K562 (cell line): ENCODE measurements at regions not wholly inside any gene's neighbourhood (a gene's known extent, or its start where the extent isn't known, plus 50 kb on each side); places are given as distances from the start of the nearest gene placed in this dataset.

ENCODE experiments used
- ATAC-seq: fragments of 200-7000 bp; cut with Tn5 transposase; 3 replicates; pipeline ENCODE4 v1.9.1; 2020; ENCODE audit warnings: moderate library complexity
- BruUV-seq: library from RNA; stranded (reverse); fragments of 400-500 nt; replicated peaks from 2 replicates; lab custom pipeline; 2021; lab: Mats Ljungman, UMichigan
- CTCF ChIA-PET: fragments of 300-600 bp; formaldehyde crosslinking; extraction: SDS; loops from one replicate; lab custom pipeline; 2021; ENCODE audit warnings: low intra/inter-chr PET ratio; lab: Yijun Ruan, JAX
- POLR2A ChIA-PET: fragments of 300-600, 350-650 bp; sonication (Branson Sonifier 250); formaldehyde crosslinking; extraction: SDS; loops from one replicate; lab custom pipeline; 2021; ENCODE audit warnings: antibody characterized with exemption, inconsistent platforms; lab: Yijun Ruan, JAX
- DNase-seq, 4 experiments: peaks; one replicate each; pipeline versions ENCODE4 v3.0.0 to v3.0.0-alpha.2; 2011 to 2018; ENCODE audit warnings: low spot score in 3 of 4, mixed read lengths in 3 of 4; ENCODE audit errors: extremely low read depth in 1 of 4
- FAIRE-seq: peaks from 2 replicates; lab custom pipeline; 2011; peaks lifted over from hg19 to GRCh38; lab: Jason Lieb, UNC
- H2AFZ ChIP-seq: 2 replicates; pipeline ENCODE4 v1.6.0; 2011; ENCODE audit warnings: low read depth, low read length, control low read depth, inconsistent platforms
- H3K27ac ChIP-seq: fragments of 200-600 bp; 3 replicates; pipeline ENCODE4 v1.8.0; 2011; ENCODE audit warnings: low read depth, mild to moderate bottlenecking, control low read depth, inconsistent platforms, low read length, moderate library complexity, mixed read lengths; ENCODE audit errors: extremely low read depth
- H3K27me3 ChIP-seq, 2 experiments: fragments of 300-600 bp in 1 of 2; 2 replicates in 1 of 2; 3 replicates in 1 of 2; pipeline versions ENCODE4 v1.6.0 to v1.8.0; 2011; ENCODE audit warnings: inconsistent platforms in 2 of 2, low read length in 2 of 2, mild to moderate bottlenecking in 1 of 2, mixed read lengths in 1 of 2, moderate library complexity in 1 of 2; ENCODE audit not compliant: control insufficient read depth in 2 of 2, insufficient read depth in 2 of 2
- H3K36me3 ChIP-seq: fragments of 300-600 bp; 3 replicates; pipeline ENCODE4 v1.8.0; 2011; ENCODE audit warnings: mild to moderate bottlenecking, low read length, inconsistent platforms; ENCODE audit not compliant: control insufficient read depth, insufficient read depth
- H3K4me1 ChIP-seq, 2 experiments: fragments of 200-600 bp in 1 of 2; replicated peaks in 1 of 2; 2 replicates in 1 of 2; 3 replicates in 1 of 2; pipeline versions ENCODE4 v1.5.1 to v1.8.0; 2011; ENCODE audit warnings: inconsistent platforms in 2 of 2, low read length in 2 of 2, mild to moderate bottlenecking in 1 of 2, mixed read lengths in 1 of 2, moderate library complexity in 1 of 2; ENCODE audit not compliant: control insufficient read depth in 2 of 2, insufficient read depth in 2 of 2
- H3K4me2 ChIP-seq: 2 replicates; pipeline ENCODE4 v1.6.1; 2011; ENCODE audit warnings: low read length, control low read depth, inconsistent platforms, mixed read lengths; ENCODE audit not compliant: insufficient read depth
- H3K4me3 ChIP-seq: fragments of 200-600 bp; sonication (generic), shearing (Covaris generic); 2 replicates; pipeline ENCODE4 v1.5.1; 2016; ENCODE audit warnings: control low read depth, inconsistent platforms
- H3K79me2 ChIP-seq: fragments of 200-600 bp; 3 replicates; pipeline ENCODE4 v1.8.0; 2011; ENCODE audit warnings: low read length, inconsistent platforms; ENCODE audit not compliant: control insufficient read depth, insufficient read depth
- H3K9ac ChIP-seq, 2 experiments: 2 replicates each; pipeline versions ENCODE4 v1.6.0 to v1.6.1; 2011; ENCODE audit warnings: low read depth in 2 of 2, low read length in 2 of 2, control low read depth in 1 of 2, inconsistent platforms in 1 of 2, mild to moderate bottlenecking in 1 of 2, mixed read lengths in 1 of 2; ENCODE audit not compliant: insufficient read depth in 1 of 2
- H3K9me1 ChIP-seq: one replicate; pipeline ENCODE4 v1.6.0; 2011; ENCODE audit warnings: inconsistent platforms, mild to moderate bottlenecking, low read length, moderate library complexity; ENCODE audit not compliant: control insufficient read depth, insufficient read depth
- H3K9me3 ChIP-seq: replicated peaks from 2 replicates; pipeline ENCODE4 v1.5.1; 2011; ENCODE audit warnings: low read depth, low read length, inconsistent platforms; ENCODE audit not compliant: control insufficient read depth, insufficient read depth
- H4K20me1 ChIP-seq: replicated peaks from 2 replicates; pipeline ENCODE4 v1.6.1; 2011; ENCODE audit warnings: low read length, inconsistent platforms, mixed read lengths; ENCODE audit not compliant: control insufficient read depth, insufficient read depth
- CBFB ChIP-seq: sonication (generic); formaldehyde crosslinking; IDR thresholded peaks from 2 replicates; pipeline ENCODE4 v1.4.0; 2020; ENCODE audit warnings: mild to moderate bottlenecking, missing genetic modification reagents
- CREBBP ChIP-seq: IDR thresholded peaks from one replicate; pipeline ENCODE4 v1.6.1; 2012; ENCODE audit warnings: low read depth, mild to moderate bottlenecking, control low read depth, inconsistent platforms, low read length
- JUN ChIP-seq, 2 experiments: sonication (generic) in 1 of 2; formaldehyde crosslinking in 1 of 2; IDR thresholded peaks; 2 replicates each; pipeline versions ENCODE4 v1.6.1 to v1.8.0; 2012 to 2022; ENCODE audit warnings: borderline replicate concordance in 2 of 2, mild to moderate bottlenecking in 2 of 2, improper control_type of control experiment in 1 of 2, low read depth in 1 of 2, low read length in 1 of 2, missing genetic modification reagents in 1 of 2
- NCOA6 ChIP-seq: fragments of 450-650 bp; IDR thresholded peaks from 2 replicates; pipeline ENCODE4 v1.6.1; 2017; ENCODE audit warnings: mild to moderate bottlenecking
- NFYB ChIP-seq: IDR thresholded peaks from 2 replicates; pipeline ENCODE4 v1.6.1; 2011; ENCODE audit warnings: mild to moderate bottlenecking, moderate library complexity; ENCODE audit not compliant: insufficient read length; ENCODE audit errors: extremely low read depth
- NR2F6 ChIP-seq: fragments of 450-650 bp; formaldehyde crosslinking; IDR thresholded peaks from 2 replicates; pipeline ENCODE4 v1.4.0; 2020; ENCODE audit warnings: mild to moderate bottlenecking
- SAFB2 ChIP-seq: fragments of 200-400 bp; formaldehyde crosslinking; IDR thresholded peaks from 2 replicates; pipeline ENCODE4 v1.6.1; 2018; ENCODE audit warnings: borderline replicate concordance, low read length, low read depth, moderate library complexity; ENCODE audit not compliant: severe bottlenecking
- TARDBP ChIP-seq: fragments of 450-650 bp; IDR thresholded peaks from 2 replicates; pipeline ENCODE4 v1.6.1; 2016
- THRAP3 ChIP-seq: fragments of 450-650 bp; IDR thresholded peaks from 2 replicates; pipeline ENCODE4 v1.6.1; 2016; ENCODE audit warnings: mild to moderate bottlenecking, inconsistent platforms, borderline replicate concordance
- ZBTB8A ChIP-seq: fragments of 450-650 bp; IDR thresholded peaks from 2 replicates; pipeline ENCODE4 v1.6.1; 2018; ENCODE audit warnings: mild to moderate bottlenecking, moderate library complexity; ENCODE audit not compliant: partially characterized antibody
- ZC3H11A ChIP-seq: IDR thresholded peaks from 2 replicates; pipeline ENCODE4 v1.6.1; 2012; ENCODE audit warnings: low read depth, low read length, improper control_type of control experiment
- ZNF24 ChIP-seq: fragments of 450-650 bp; IDR thresholded peaks from 2 replicates; pipeline ENCODE4 v1.6.1; 2016
- ZNF717 ChIP-seq: fragments of 250-450 bp; sonication (Bioruptor Pico); IDR thresholded peaks from 2 replicates; pipeline ENCODE4 v1.5.0; 2021
- in situ Hi-C: fragments of 300-500 bp; cut with MboI; formaldehyde crosslinking; loops from 4 replicates; pipeline ENCODE4 v1.15.0; 2018; ENCODE audit warnings: inconsistent platforms, mixed read lengths
- intact Hi-C: fragments of 100-400 bp; cut with micrococcal nuclease; formaldehyde crosslinking; loops from 2 replicates; pipeline ENCODE4 v1.14.2; 2022
- TF ChIP-seq, protein P1 (sequence below): fragments of 450-650 bp; IDR thresholded peaks from 2 replicates; pipeline ENCODE4 v1.6.1; 2016; ENCODE audit warnings: low read depth
- TF ChIP-seq, protein P2 (sequence below): fragments of 450-650 bp; IDR thresholded peaks from 2 replicates; pipeline ENCODE4 v1.6.1; 2016

DNA sequence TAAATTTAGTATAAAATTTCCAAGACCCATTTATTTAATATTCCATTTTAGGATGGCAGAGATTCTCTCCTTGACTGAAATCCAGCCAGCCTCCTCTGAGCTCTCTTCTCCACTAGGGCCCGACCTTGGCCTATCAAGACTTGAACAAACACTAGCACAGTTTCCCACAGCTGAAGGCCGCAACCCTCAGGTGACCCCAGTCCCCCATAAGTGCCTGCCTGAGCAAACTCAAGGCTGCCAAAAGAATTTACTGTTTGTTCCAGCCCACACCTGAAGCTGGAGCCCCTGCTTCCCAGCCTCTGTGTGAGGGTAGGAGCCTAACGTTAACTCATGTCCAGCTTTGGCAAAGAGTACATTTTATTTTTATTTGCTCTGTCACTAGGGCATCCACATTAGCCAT is 629.0 kb upstream of the ZFP42 start (continued):
- TF ChIP-seq, protein P1, sequence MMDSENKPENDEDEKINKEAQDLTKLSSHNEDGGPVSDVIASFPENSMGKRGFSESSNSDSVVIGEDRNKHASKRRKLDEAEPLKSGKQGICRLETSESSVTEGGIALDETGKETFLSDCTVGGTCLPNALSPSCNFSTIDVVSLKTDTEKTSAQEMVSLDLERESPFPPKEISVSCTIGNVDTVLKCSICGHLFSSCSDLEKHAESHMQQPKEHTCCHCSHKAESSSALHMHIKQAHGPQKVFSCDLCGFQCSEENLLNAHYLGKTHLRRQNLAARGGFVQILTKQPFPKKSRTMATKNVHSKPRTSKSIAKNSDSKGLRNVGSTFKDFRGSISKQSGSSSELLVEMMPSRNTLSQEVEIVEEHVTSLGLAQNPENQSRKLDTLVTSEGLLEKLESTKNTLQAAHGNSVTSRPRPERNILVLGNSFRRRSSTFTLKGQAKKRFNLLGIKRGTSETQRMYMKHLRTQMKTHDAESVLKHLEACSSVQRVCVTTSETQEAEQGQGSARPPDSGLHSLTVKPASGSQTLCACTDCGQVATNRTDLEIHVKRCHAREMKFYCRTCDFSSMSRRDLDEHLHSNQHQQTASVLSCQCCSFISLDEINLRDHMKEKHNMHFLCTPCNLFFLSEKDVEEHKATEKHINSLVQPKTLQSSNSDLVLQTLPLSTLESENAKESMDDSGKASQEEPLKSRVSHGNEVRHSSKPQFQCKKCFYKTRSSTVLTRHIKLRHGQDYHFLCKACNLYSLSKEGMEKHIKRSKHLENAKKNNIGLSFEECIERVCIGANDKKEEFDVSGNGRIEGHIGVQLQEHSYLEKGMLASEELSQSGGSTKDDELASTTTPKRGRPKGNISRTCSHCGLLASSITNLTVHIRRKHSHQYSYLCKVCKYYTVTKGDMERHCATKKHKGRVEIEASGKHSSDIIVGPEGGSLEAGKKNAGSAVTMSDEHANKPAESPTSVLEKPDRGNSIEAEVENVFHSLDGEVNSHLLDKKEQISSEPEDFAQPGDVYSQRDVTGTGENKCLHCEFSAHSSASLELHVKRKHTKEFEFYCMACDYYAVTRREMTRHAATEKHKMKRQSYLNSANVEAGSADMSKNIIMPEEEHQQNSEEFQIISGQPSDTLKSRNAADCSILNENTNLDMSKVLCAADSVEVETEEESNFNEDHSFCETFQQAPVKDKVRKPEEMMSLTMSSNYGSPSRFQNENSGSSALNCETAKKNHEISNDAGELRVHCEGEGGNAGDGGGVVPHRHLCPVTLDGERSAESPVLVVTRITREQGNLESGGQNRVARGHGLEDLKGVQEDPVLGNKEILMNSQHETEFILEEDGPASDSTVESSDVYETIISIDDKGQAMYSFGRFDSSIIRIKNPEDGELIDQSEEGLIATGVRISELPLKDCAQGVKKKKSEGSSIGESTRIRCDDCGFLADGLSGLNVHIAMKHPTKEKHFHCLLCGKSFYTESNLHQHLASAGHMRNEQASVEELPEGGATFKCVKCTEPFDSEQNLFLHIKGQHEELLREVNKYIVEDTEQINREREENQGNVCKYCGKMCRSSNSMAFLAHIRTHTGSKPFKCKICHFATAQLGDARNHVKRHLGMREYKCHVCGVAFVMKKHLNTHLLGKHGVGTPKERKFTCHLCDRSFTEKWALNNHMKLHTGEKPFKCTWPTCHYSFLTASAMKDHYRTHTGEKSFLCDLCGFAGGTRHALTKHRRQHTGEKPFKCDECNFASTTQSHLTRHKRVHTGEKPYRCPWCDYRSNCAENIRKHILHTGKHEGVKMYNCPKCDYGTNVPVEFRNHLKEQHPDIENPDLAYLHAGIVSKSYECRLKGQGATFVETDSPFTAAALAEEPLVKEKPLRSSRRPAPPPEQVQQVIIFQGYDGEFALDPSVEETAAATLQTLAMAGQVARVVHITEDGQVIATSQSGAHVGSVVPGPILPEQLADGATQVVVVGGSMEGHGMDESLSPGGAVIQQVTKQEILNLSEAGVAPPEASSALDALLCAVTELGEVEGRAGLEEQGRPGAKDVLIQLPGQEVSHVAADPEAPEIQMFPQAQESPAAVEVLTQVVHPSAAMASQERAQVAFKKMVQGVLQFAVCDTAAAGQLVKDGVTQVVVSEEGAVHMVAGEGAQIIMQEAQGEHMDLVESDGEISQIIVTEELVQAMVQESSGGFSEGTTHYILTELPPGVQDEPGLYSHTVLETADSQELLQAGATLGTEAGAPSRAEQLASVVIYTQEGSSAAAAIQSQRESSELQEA, result no peak

GRCh38 chr4:187370918-187371317 is 624.7 kb upstream of the ZFP42 start:
- H3K4me1 ChIP-seq, result no peaks in the 10 kb centered on the region
- H3K4me2 ChIP-seq, result no peak overlapping the region
- H2AFZ ChIP-seq, result no peak overlapping the region
- H3K4me3 ChIP-seq, result no peak overlapping the region
- no peak for DNase-seq
- POLR2A ChIA-PET, result interaction anchor here (0.6 kb wide), 1 partner anchor 360 kb away, joined by 3 read pairs; no protein-coding TSS in a partner anchor
- H3K27me3 ChIP-seq, result no peaks in the 10 kb centered on the region
- FAIRE-seq, result no peak
- intact Hi-C loops (no loop called here), in situ Hi-C loops (no loop called here)
- no peaks in the 10 kb centered on the region for H3K9me1 ChIP-seq
- no peak overlapping the region for H3K27ac ChIP-seq
- H3K9ac ChIP-seq, result no peak overlapping the region
- H4K20me1 ChIP-seq, result no peaks in the 10 kb centered on the region
- CTCF ChIA-PET, result no interaction called here
- no peak for ATAC-seq
- no peaks in the 10 kb centered on the region for H3K36me3 ChIP-seq
- H3K9me3 ChIP-seq, result no peaks in the 10 kb centered on the region
- no peaks in the 10 kb centered on the region for H3K79me2 ChIP-seq
- no TSS peak for BruUV-seq
- TF ChIP-seq SAFB2, result no peak
- TF ChIP-seq ZC3H11A, result no peak
- TF ChIP-seq, protein P2, sequence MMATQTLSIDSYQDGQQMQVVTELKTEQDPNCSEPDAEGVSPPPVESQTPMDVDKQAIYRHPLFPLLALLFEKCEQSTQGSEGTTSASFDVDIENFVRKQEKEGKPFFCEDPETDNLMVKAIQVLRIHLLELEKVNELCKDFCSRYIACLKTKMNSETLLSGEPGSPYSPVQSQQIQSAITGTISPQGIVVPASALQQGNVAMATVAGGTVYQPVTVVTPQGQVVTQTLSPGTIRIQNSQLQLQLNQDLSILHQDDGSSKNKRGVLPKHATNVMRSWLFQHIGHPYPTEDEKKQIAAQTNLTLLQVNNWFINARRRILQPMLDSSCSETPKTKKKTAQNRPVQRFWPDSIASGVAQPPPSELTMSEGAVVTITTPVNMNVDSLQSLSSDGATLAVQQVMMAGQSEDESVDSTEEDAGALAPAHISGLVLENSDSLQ, result no peak
- TF ChIP-seq NR2F6 (CRISPR knock-in tag), result no peak
- no peak for TF ChIP-seq NCOA6
- TF ChIP-seq ZBTB8A, result no peak
- no peak for TF ChIP-seq THRAP3
- TF ChIP-seq ZNF717, result no peak
- no peak for TF ChIP-seq JUN (IDR thresholded peaks at IDR 0.05; ENCODE audit: borderline replicate concordance, low read depth, low read length)
- no peak for TF ChIP-seq JUN (CRISPR knock-in tag; IDR thresholded peaks at IDR 0.05; ENCODE audit: borderline replicate concordance)
- no peak for TF ChIP-seq CBFB (CRISPR knock-in tag)
- no peak for TF ChIP-seq NFYB
- no peak for TF ChIP-seq ZNF24
- no peak for TF ChIP-seq TARDBP
- TF ChIP-seq CREBBP, result no peak
